ENCODE measurements at regions not wholly inside any gene's neighbourhood (a gene's known extent, or its start where the extent isn't known, plus 50 kb on each side); places are given as distances from the start of the nearest gene placed in this dataset.
"Not testable (repeated sequence)": the region's sequence is repeated elsewhere in the genome, so short reads cannot be mapped to it uniquely, and the experiment has no call there.

- DNase-seq (ENCODE audit: low spot score in 2 of 2): no peak
- H3K4me1 ChIP-seq: no peaks in the 10 kb centered on the region
- H3K27me3 ChIP-seq (ENCODE audit: low read depth): no peaks in the 10 kb centered on the region
- H3K36me3 ChIP-seq (replicated peaks): no peaks in the 10 kb centered on the region
- in situ Hi-C loops (cut with MboI; ENCODE audit: low sequenced_read_pairs): no loop called here
- no peaks in the 10 kb centered on the region for H3K9me3 ChIP-seq
- H3K4me3 ChIP-seq: no peak overlapping the region
These were observed 381.7 kb upstream of the NT5C1B start for GRCh38 chr2:18971069-18971378.

- no peaks in the 10 kb centered on the region for H3K4me1 ChIP-seq
- DNase-seq (ENCODE audit: low spot score in 2 of 2): no peak
- no peaks in the 10 kb centered on the region for H3K36me3 ChIP-seq (replicated peaks)
- in situ Hi-C loops (cut with MboI; ENCODE audit: low sequenced_read_pairs): no loop called here
- H3K9me3 ChIP-seq: no peaks in the 10 kb centered on the region
- no peak overlapping the region for H3K4me3 ChIP-seq
- H3K27me3 ChIP-seq (ENCODE audit: low read depth): no peaks in the 10 kb centered on the region
These were observed 376.8 kb upstream of the NT5C1B start for GRCh38 chr2:18966131-18966530.

- DNase-seq (ENCODE audit: low spot score in 2 of 2); H3K9me3 ChIP-seq; H3K27me3 ChIP-seq (ENCODE audit: low read depth); in situ Hi-C loops (cut with MboI; ENCODE audit: low sequenced_read_pairs); H3K4me3 ChIP-seq; H3K4me1 ChIP-seq; H3K36me3 ChIP-seq (replicated peaks): not testable (repeated sequence)
These were observed 374.4 kb upstream of the NT5C1B start for GRCh38 chr2:18963739-18964256.

DNA sequence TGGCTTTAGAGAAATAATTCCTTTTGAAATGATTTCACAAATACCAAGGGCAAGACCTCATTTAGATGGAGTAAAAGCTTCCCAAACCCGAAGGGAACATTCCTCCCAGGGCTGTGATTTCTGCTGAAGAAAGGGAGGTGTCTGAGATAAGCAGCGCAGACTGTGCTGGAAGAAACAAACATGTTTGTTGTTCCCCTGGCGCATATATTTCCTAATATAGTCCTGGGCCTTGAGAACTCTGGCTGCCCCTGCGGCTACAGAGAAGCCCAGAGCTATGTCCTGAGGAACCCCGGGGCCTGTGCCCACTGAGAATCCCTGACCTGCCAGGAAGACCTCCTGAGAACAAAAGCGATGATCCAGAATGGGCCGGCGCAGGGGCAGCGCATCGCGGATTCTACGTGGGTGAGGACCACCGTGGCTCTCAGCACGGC is 372.6 kb upstream of the NT5C1B start:
- no peaks in the 10 kb centered on the region for H3K9me3 ChIP-seq
- in situ Hi-C loops (cut with MboI; ENCODE audit: low sequenced_read_pairs): no loop called here
- DNase-seq (ENCODE audit: low spot score in 2 of 2): no peak
- no peaks in the 10 kb centered on the region for H3K4me1 ChIP-seq
- H3K36me3 ChIP-seq (replicated peaks): no peaks in the 10 kb centered on the region
- H3K27me3 ChIP-seq (ENCODE audit: low read depth): no peaks in the 10 kb centered on the region
- no peak overlapping the region for H3K4me3 ChIP-seq

DNA sequence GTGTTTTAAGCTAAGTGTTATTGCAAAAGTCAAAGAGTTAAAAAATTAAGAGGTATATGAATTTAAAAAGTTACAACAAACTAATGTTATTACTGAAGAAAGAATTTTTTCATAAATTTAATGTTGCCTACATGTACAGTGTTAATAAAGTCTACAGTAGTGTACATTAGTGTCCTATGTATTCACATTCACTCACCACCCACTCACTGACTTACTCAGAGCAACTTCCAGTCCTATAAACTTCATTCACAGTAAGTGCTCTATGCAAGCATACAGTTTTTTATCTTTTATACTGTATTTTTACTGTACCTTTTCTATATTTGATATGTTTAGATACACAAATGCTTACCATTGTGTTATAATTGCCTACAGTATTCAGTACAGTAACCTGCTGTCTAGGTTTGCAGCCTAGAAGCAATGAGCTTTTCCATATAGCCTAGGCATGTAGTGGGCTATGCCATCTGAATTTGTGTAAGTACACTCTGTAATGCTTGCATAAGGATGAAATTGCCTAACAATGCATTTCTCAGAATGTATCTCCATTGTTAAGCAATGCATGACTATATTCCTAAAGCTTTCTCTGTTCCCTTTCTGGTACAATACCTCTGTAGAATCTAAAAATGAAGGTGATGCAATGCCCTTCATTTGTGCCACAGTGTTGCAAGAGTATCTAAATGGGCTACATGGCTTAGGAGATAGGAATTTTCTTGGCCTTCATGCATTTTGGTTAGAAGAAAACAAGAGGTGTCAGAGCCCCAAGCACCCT is 370.8 kb upstream of the NT5C1B start:
- Histone ChIP-seq H3K27me3 (ENCODE audit: low read depth) (no peaks in the 10 kb centered on the region), H3K36me3 (replicated peaks) (no peaks in the 10 kb centered on the region), H3K9me3 (no peaks in the 10 kb centered on the region), H3K4me1 (no peaks in the 10 kb centered on the region), H3K4me3 (no peak overlapping the region)
- no peak for DNase-seq (ENCODE audit: low spot score in 2 of 2)
- in situ Hi-C loops (cut with MboI; ENCODE audit: low sequenced_read_pairs): no loop called here

DNA sequence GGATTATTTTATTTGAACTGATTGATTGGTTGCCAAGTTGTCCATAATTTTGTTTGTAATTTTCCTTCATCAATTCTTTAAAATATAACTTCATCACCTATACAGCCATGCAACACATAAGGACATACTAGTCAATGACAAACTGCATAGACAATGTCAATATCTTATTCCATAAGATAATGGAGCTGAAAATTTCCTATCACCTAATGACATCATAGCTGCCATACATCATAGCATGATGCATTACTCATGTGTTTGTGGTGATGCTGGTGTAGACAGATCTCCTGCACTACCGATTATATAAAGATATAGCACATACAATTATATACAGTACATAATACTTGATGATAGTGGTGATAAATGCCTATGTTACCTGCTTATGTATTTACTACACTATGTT is 369.8 kb upstream of the NT5C1B start:
- H3K4me3 ChIP-seq: no peak overlapping the region
- DNase-seq (ENCODE audit: low spot score in 2 of 2): no peak
- no peaks in the 10 kb centered on the region for H3K4me1 ChIP-seq
- no peaks in the 10 kb centered on the region for H3K27me3 ChIP-seq (ENCODE audit: low read depth)
- H3K9me3 ChIP-seq: no peaks in the 10 kb centered on the region
- no peaks in the 10 kb centered on the region for H3K36me3 ChIP-seq (replicated peaks)
- in situ Hi-C loops (cut with MboI; ENCODE audit: low sequenced_read_pairs): no loop called here

- Histone ChIP-seq H3K4me3 (no peak overlapping the region), H3K9me3 (no peaks in the 10 kb centered on the region), H3K36me3 (replicated peaks) (no peaks in the 10 kb centered on the region), H3K27me3 (ENCODE audit: low read depth) (no peaks in the 10 kb centered on the region), H3K4me1 (no peaks in the 10 kb centered on the region)
- in situ Hi-C loops (cut with MboI; ENCODE audit: low sequenced_read_pairs): no loop called here
- no peak for DNase-seq (ENCODE audit: low spot score in 2 of 2)
These were observed 368.5 kb upstream of the NT5C1B start for GRCh38 chr2:18957909-18958308.

DNA sequence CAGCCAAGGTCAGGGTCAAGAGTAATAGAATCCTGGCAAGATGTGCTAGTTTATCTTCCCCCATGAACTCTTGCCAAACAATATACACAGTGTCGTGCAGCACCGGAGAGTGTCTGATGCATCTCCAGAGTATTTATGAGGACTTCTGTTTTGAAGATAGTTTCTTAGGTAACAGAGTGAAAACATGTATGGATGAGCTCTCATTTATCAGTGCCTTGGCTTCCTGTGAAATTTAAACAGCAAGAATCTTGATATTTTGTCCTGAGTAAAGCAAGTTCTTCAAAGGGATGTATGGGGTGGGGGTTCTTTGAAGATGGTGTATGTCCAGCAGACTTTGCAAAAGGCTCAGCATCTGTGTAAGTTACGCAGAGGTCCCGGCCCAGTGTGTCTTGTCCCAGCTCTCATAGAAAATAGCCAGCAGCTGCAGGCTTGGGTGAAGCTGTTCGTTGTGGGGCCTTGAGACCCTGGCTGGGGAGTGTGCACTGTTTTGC is 361.0 kb upstream of the NT5C1B start:
- Histone ChIP-seq H3K4me1 (no peaks in the 10 kb centered on the region), H3K4me3 (no peak overlapping the region), H3K9me3 (no peaks in the 10 kb centered on the region), H3K27me3 (ENCODE audit: low read depth) (no peaks in the 10 kb centered on the region), H3K36me3 (replicated peaks) (no peaks in the 10 kb centered on the region)
- DNase-seq (ENCODE audit: low spot score in 2 of 2): no peak
- in situ Hi-C loops (cut with MboI; ENCODE audit: low sequenced_read_pairs): no loop called here

- no peaks in the 10 kb centered on the region for H3K9me3 ChIP-seq
- in situ Hi-C loops (cut with MboI; ENCODE audit: low sequenced_read_pairs): no loop called here
- H3K4me1 ChIP-seq: no peaks in the 10 kb centered on the region
- no peak overlapping the region for H3K4me3 ChIP-seq
- DNase-seq (ENCODE audit: low spot score in 2 of 2): no peak
- H3K27me3 ChIP-seq (ENCODE audit: low read depth): no peaks in the 10 kb centered on the region
- no peaks in the 10 kb centered on the region for H3K36me3 ChIP-seq (replicated peaks)
These were observed 360.5 kb upstream of the NT5C1B start for GRCh38 chr2:18949871-18950270.

DNA sequence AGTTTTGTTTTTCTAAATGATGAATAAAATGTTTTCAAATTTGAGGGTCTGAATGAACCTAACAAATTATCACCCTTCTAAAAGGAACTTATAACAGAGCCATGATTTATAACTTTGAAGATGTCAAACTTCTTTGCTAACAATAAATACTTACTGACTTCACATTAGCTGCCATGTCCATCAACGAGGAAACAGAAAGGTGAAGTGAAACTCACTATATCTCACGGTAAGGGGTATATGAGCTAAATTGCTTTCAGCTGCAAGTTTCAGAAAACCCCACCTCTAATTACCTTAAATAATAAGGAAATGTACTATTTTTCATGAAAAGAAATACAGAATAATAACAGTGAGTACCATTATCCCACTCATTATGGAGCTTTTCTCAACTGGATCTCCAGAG is 350.8 kb upstream of the NT5C1B start:
- H3K27me3 ChIP-seq (ENCODE audit: low read depth): no peaks in the 10 kb centered on the region
- no peaks in the 10 kb centered on the region for H3K4me1 ChIP-seq
- H3K9me3 ChIP-seq: no peaks in the 10 kb centered on the region
- no peak overlapping the region for H3K4me3 ChIP-seq
- no peaks in the 10 kb centered on the region for H3K36me3 ChIP-seq (replicated peaks)
- no peak for DNase-seq (ENCODE audit: low spot score in 2 of 2)
- in situ Hi-C loops (cut with MboI; ENCODE audit: low sequenced_read_pairs): no loop called here

DNA sequence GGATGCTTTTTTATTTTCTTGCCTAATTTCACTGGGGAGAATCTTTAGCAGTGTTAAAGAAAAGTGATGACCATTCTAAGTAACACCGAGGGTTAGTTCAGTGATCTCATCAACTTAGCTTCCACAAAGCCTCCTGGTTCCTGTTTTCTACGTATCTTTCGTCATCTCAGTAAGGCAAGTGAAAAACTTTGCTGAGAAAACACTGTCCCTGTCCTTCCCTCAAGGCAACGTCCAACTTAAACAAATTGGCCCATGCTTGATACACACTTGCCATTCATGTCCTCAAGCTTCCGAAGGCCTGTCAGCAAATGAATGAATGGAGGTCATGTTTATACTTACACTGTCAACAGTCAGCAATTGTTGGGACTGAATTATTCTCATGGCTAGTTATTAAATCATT is 350.4 kb upstream of the NT5C1B start:
- H3K27me3 ChIP-seq (ENCODE audit: low read depth); DNase-seq (ENCODE audit: low spot score in 2 of 2); H3K4me1 ChIP-seq; H3K36me3 ChIP-seq (replicated peaks); H3K4me3 ChIP-seq; H3K9me3 ChIP-seq; in situ Hi-C loops (cut with MboI; ENCODE audit: low sequenced_read_pairs): not testable (repeated sequence)

- in situ Hi-C loops (cut with MboI; ENCODE audit: low sequenced_read_pairs): no loop called here
- H3K4me3 ChIP-seq: no peak overlapping the region
- H3K36me3 ChIP-seq (replicated peaks): no peaks in the 10 kb centered on the region
- no peaks in the 10 kb centered on the region for H3K4me1 ChIP-seq
- no peak for DNase-seq (ENCODE audit: low spot score in 2 of 2)
- no peaks in the 10 kb centered on the region for H3K9me3 ChIP-seq
- H3K27me3 ChIP-seq (ENCODE audit: low read depth): no peaks in the 10 kb centered on the region
These were observed 345.5 kb upstream of the NT5C1B start for GRCh38 chr2:18934886-18935285.

DNA sequence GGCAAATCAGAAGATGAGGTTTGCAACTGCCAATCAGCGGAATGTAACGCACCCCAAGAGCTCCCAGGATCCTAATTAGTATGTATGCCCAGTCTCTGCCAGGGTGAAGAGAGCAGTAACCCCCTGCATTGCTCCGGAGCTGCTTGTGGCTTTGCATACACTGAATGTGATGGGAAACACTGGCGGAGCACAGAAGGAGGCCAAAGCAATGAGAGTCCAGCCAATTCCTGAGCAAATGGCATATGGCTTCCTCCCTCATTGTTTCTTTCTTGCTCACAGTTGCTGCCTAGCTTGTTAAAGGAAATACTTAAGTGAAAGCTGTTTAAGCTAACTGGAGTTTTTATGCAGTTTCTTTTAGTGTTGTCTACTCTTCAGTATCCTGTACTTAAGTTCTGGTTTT is 343.5 kb upstream of the NT5C1B start:
- H3K9me3 ChIP-seq: no peaks in the 10 kb centered on the region
- H3K36me3 ChIP-seq (replicated peaks): no peaks in the 10 kb centered on the region
- no peak overlapping the region for H3K4me3 ChIP-seq
- H3K27me3 ChIP-seq (ENCODE audit: low read depth): no peaks in the 10 kb centered on the region
- no peak for DNase-seq (ENCODE audit: low spot score in 2 of 2)
- no peaks in the 10 kb centered on the region for H3K4me1 ChIP-seq
- in situ Hi-C loops (cut with MboI; ENCODE audit: low sequenced_read_pairs): no loop called here

- no peak for DNase-seq (ENCODE audit: low spot score in 2 of 2)
- in situ Hi-C loops (cut with MboI; ENCODE audit: low sequenced_read_pairs): no loop called here
- Histone ChIP-seq H3K36me3 (replicated peaks) (no peaks in the 10 kb centered on the region), H3K27me3 (ENCODE audit: low read depth) (no peaks in the 10 kb centered on the region), H3K4me3 (no peak overlapping the region), H3K4me1 (no peaks in the 10 kb centered on the region), H3K9me3 (no peaks in the 10 kb centered on the region)
These were observed 341.6 kb upstream of the NT5C1B start for GRCh38 chr2:18930971-18931370.

All from HAP-1 (cell line).